ENCODE measurements at regions not wholly inside any gene's neighbourhood (a gene's known extent, or its start where the extent isn't known, plus 50 kb on each side); places are given as distances from the start of the nearest gene placed in this dataset.

DNA sequence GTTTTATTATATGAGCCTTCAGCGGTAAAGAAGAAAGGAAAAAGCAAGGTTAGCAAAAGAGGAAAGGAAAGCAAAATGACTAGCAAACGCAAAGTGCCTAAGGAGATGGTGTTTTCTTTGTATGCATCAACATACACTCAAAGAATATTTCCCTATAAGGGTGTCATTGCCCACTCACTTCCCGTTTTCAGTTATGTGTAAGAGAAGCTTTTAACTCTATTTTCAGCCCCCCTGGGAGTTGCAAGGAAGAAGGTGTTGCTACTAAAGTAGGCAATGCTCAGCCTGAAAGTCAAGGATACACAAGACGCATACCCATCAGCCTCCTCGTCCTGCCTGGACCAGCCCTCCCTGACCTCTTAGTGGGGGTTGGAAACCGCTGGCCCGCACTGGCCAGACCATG, 267.7 kb upstream of the ZFHX3 start:
- 68 to 72% (median 70%) methylated on average over 7 of the region's 7 CpGs for WGBS, 3 donors
- Histone ChIP-seq H3K4me1 (no peaks in the 10 kb centered on the region), H3K36me3 (ENCODE audit: insufficient read depth in 1 of 2, low read depth in 1 of 2) (no peaks in the 10 kb centered on the region), H3K27me3 (ENCODE audit: insufficient read depth in 3 of 3, low read length in 2 of 3) (no peaks in the 10 kb centered on the region), H3K9me3 (no peaks in the 10 kb centered on the region), H3K4me3 (no peak overlapping the region), H3K27ac (no peak overlapping the region)
- ATAC-seq (no peak), DNase-seq (no peak)
- intact Hi-C loops (cut with DNase I), result no loop called here
- TF ChIP-seq, protein P1, sequence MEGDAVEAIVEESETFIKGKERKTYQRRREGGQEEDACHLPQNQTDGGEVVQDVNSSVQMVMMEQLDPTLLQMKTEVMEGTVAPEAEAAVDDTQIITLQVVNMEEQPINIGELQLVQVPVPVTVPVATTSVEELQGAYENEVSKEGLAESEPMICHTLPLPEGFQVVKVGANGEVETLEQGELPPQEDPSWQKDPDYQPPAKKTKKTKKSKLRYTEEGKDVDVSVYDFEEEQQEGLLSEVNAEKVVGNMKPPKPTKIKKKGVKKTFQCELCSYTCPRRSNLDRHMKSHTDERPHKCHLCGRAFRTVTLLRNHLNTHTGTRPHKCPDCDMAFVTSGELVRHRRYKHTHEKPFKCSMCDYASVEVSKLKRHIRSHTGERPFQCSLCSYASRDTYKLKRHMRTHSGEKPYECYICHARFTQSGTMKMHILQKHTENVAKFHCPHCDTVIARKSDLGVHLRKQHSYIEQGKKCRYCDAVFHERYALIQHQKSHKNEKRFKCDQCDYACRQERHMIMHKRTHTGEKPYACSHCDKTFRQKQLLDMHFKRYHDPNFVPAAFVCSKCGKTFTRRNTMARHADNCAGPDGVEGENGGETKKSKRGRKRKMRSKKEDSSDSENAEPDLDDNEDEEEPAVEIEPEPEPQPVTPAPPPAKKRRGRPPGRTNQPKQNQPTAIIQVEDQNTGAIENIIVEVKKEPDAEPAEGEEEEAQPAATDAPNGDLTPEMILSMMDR (IDR thresholded peaks at IDR 0.05), result no peak

DNA sequence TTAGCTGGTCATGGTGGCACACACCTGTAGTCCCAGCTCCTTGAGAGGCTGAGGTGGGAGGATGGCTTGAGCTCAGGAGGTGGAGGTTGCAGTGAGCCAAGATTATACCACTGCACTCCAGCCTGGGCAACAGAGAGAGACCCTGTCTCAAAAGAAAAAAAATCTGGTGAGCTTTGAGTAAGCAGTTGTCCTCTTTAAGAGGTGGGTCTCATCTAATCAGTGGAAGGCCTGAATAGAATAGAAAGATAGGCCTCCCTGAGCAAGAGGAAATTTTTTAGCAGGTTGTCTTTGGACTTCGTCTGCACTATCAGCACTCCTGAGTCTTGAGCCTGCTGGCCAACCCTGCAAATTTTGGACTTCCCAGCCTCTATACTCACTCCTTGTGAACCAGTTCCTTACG, 266.0 kb upstream of the ZFHX3 start:
- no peaks in the 10 kb centered on the region for H3K27me3 ChIP-seq (ENCODE audit: insufficient read depth in 3 of 3, low read length in 2 of 3)
- no peaks in the 10 kb centered on the region for H3K4me1 ChIP-seq
- no peak overlapping the region for H3K4me3 ChIP-seq
- TF ChIP-seq, protein P1 (IDR thresholded peaks at IDR 0.05), result no peak
- H3K36me3 ChIP-seq (ENCODE audit: insufficient read depth in 1 of 2, low read depth in 1 of 2), result no peaks in the 10 kb centered on the region
- ATAC-seq (no peak), DNase-seq (no peak)
- H3K27ac ChIP-seq, result no peak overlapping the region
- WGBS, 3 donors, result 92 to 97% (median 95%) methylated on average over 2 of the region's 2 CpGs
- intact Hi-C loops (cut with DNase I), result no loop called here
- no peaks in the 10 kb centered on the region for H3K9me3 ChIP-seq

DNA sequence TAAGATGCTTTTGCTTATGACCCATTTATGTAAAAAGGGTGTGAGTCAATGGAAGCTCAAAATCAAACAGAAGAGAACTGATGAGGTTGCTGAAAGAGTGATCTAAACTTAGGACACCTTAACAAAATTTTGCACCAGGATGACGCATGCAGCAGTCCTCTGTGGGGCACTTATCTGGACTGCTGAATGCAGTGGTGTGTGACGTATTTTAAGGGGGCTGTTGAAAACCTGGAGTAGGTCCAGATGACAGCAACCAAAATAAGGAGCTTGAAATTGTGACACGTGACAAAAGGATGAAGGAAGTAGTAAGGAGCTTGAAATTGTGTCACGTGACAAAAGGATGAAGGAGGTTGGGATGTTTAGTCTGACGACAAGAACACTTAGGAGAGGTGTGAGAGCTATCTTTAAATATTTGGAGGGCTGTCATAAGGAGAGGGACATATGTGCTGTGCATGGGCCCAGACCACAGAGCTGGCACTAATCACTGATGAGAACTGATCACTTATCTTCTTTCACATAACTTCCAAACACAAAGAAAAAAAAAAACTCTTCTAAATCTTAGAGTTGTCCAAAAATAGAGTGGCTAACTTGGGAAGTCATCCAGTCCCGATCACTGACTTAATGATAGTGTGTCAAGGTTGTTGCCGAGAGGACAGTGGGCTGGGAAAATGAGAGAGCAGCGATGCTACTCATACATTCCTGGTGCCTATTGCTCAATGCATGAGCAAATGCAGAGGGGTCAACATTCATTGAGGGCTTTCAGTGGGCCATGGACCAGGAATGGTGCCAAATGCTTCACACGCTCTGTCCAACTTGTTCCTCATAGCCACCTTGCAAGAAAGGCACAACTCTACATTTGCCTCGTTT, 264.2 kb upstream of the ZFHX3 start:
- Histone ChIP-seq H3K27ac (no peak overlapping the region), H3K36me3 (ENCODE audit: insufficient read depth in 1 of 2, low read depth in 1 of 2) (no peaks in the 10 kb centered on the region), H3K9me3 (no peaks in the 10 kb centered on the region), H3K27me3 (ENCODE audit: insufficient read depth in 3 of 3, low read length in 2 of 3) (no peaks in the 10 kb centered on the region), H3K4me3 (no peak overlapping the region), H3K4me1 (no peaks in the 10 kb centered on the region)
- TF ChIP-seq, protein P1 (IDR thresholded peaks at IDR 0.05), result no peak
- intact Hi-C loops (cut with DNase I), result no loop called here
- ATAC-seq (no peak), DNase-seq (no peak)
- 74 to 76% (median 76%) methylated on average over 10 of the region's 10 CpGs for WGBS, 3 donors

DNA sequence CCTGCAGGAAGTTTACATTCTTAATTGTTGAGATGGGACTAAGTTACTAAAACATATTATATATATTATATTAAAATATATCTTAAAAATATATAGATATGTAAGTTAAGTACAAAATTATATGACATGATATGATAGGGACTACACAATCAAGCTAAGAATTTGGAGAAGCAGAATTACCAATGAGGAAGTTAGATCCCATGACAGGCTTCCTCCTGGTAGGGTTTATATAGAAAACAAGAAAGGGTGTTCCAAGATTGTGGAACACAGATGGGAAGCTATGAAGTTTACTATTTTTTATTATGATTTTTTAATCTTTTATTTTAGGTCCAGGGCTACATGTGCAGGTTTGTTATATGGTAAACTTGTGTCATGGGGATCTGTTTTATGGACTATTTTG, 260.8 kb upstream of the ZFHX3 start:
- ATAC-seq, result no peak
- Histone ChIP-seq H3K4me1 (no peaks in the 10 kb centered on the region), H3K4me3 (no peak overlapping the region), H3K27me3 (ENCODE audit: insufficient read depth in 3 of 3, low read length in 2 of 3) (peaks cover 0 to 3% (median 2%) of the 10 kb centered on the region in 3 donors), H3K27ac (no peak overlapping the region), H3K36me3 (ENCODE audit: insufficient read depth in 1 of 2, low read depth in 1 of 2) (no peaks in the 10 kb centered on the region), H3K9me3 (no peaks in the 10 kb centered on the region)
- DNase-seq, result no peak
- intact Hi-C loops (cut with DNase I), result no loop called here
- TF ChIP-seq, protein P1 (IDR thresholded peaks at IDR 0.05), result no peak

Measured in psoas muscle (tissue), 7 donors.